Neural cell (in vitro differentiated cells): ENCODE measurements at regions not wholly inside any gene's neighbourhood (a gene's known extent, or its start where the extent isn't known, plus 50 kb on each side); places are given as distances from the start of the nearest gene placed in this dataset.

Experiments used
- H2AFZ ChIP-seq: fragments of 200-600, 300-800 bp; sonication (generic), shearing (Covaris generic); 2 replicates; pipeline ENCODE4 v1.6.0; 2014; ENCODE audit warnings: low read depth, mild to moderate bottlenecking, antibody characterized with exemption, low read length, moderate library complexity
- H3F3A ChIP-seq: fragments of 200-600 bp; shearing (Covaris generic); 2 replicates; pipeline ENCODE4 v1.6.1; 2016; ENCODE audit warnings: mild to moderate bottlenecking, moderate library complexity, mixed read lengths, antibody characterized with exemption, low read length; ENCODE audit not compliant: insufficient read depth, poor library complexity, severe bottlenecking
- H3K27ac ChIP-seq: fragments of 200-600, 300-800 bp; sonication (generic), shearing (Covaris generic); 2 replicates; pipeline ENCODE4 v1.5.1; 2014; ENCODE audit warnings: mild to moderate bottlenecking, low read length, moderate library complexity
- H3K27me3 ChIP-seq: fragments of 300-800, 200-600 bp; sonication (generic), shearing (Covaris generic); 2 replicates; pipeline ENCODE4 v1.6.0; 2014; ENCODE audit warnings: mild to moderate bottlenecking, low read depth, low read length, moderate library complexity; ENCODE audit not compliant: insufficient read depth
- H3K36me3 ChIP-seq: fragments of 300-800, 200-600 bp; sonication (generic), shearing (Covaris generic); 2 replicates; pipeline ENCODE4 v1.5.1; 2014; ENCODE audit warnings: mild to moderate bottlenecking, antibody characterized with exemption, low read length, moderate library complexity; ENCODE audit not compliant: insufficient read depth
- H3K4me2 ChIP-seq: fragments of 300-800, 200-600 bp; sonication (generic), shearing (Covaris generic); 2 replicates; pipeline ENCODE4 v1.6.0; 2014; ENCODE audit warnings: mild to moderate bottlenecking, low read length
- H3K4me3 ChIP-seq: fragments of 300-800, 200-600 bp; sonication (generic), shearing (Covaris generic); 2 replicates; pipeline ENCODE4 v1.5.1; 2014; ENCODE audit warnings: mild to moderate bottlenecking, low read length, moderate library complexity
- H3K79me2 ChIP-seq: fragments of 200-600 bp; shearing (Covaris generic); replicated peaks from 2 replicates; pipeline ENCODE4 v1.6.0; 2014; ENCODE audit warnings: mild to moderate bottlenecking, low read length, moderate library complexity; ENCODE audit not compliant: insufficient read depth
- H3K9ac ChIP-seq: fragments of 300-800, 200-600 bp; sonication (generic), shearing (Covaris generic); 2 replicates; pipeline ENCODE4 v1.6.1; 2016; ENCODE audit warnings: mild to moderate bottlenecking, low read length, mixed read lengths
- H3K9me2 ChIP-seq: fragments of 200-600 bp; shearing (Covaris generic); 2 replicates; pipeline ENCODE4 v1.6.1; 2016; ENCODE audit warnings: mild to moderate bottlenecking, low read length, mixed read lengths; ENCODE audit not compliant: insufficient read depth
- H3K9me3 ChIP-seq: fragments of 200-600, 300-800 bp; sonication (generic), shearing (Covaris generic); 2 replicates; pipeline ENCODE4 v1.6.1; 2016; ENCODE audit warnings: mild to moderate bottlenecking, mixed run types, low read length, moderate library complexity, mixed read lengths
- H4K20me1 ChIP-seq: fragments of 200-600 bp; shearing (Covaris generic); 2 replicates; pipeline ENCODE4 v1.6.1; 2016; ENCODE audit warnings: mild to moderate bottlenecking, mixed run types; ENCODE audit not compliant: insufficient read depth
- CTCF ChIP-seq: fragments of 450-650 bp; IDR thresholded peaks from 2 replicates; pipeline ENCODE4 v1.5.1; 2014; ENCODE audit warnings: antibody characterized with exemption, mild to moderate bottlenecking, moderate library complexity; ENCODE audit not compliant: poor library complexity, severe bottlenecking
- EP300 ChIP-seq: fragments of 450-650 bp; conservative IDR thresholded peaks from 2 replicates; pipeline ENCODE4 v1.6.1; 2014; ENCODE audit warnings: antibody characterized with exemption, mild to moderate bottlenecking, moderate library complexity; ENCODE audit not compliant: poor library complexity, severe bottlenecking
- EZH2 ChIP-seq: fragments of 200-600, 300-800 bp; shearing (Covaris generic), sonication (generic); IDR thresholded peaks from 2 replicates; pipeline ENCODE4 v1.6.1; 2014; ENCODE audit warnings: antibody characterized with exemption, low read length, borderline replicate concordance, mild to moderate bottlenecking; ENCODE audit not compliant: insufficient read depth, poor library complexity, severe bottlenecking
- MXI1 ChIP-seq: fragments of 450-650 bp; conservative IDR thresholded peaks from 2 replicates; pipeline ENCODE4 v1.6.1; 2014; ENCODE audit warnings: antibody characterized with exemption, mild to moderate bottlenecking; ENCODE audit not compliant: poor library complexity, severe bottlenecking
- POLR2AphosphoS5 ChIP-seq: IDR thresholded peaks from 2 replicates; pipeline ENCODE4 v1.6.1; 2012
- RAD21 ChIP-seq: fragments of 450-650 bp; conservative IDR thresholded peaks from 2 replicates; pipeline ENCODE4 v1.6.1; 2014; ENCODE audit warnings: antibody characterized with exemption, mild to moderate bottlenecking, moderate library complexity
- SMC3 ChIP-seq: fragments of 450-650 bp; conservative IDR thresholded peaks from 2 replicates; pipeline ENCODE4 v1.6.1; 2014; ENCODE audit warnings: antibody characterized with exemption, mild to moderate bottlenecking, moderate library complexity; ENCODE audit not compliant: poor library complexity
- TAF1 ChIP-seq: IDR thresholded peaks from 2 replicates; pipeline ENCODE4 v1.6.1; 2012; ENCODE audit warnings: low read depth
- TF ChIP-seq, protein P1 (sequence below): IDR thresholded peaks from 2 replicates; pipeline ENCODE4 v1.6.1; 2012; ENCODE audit warnings: borderline replicate concordance

DNA sequence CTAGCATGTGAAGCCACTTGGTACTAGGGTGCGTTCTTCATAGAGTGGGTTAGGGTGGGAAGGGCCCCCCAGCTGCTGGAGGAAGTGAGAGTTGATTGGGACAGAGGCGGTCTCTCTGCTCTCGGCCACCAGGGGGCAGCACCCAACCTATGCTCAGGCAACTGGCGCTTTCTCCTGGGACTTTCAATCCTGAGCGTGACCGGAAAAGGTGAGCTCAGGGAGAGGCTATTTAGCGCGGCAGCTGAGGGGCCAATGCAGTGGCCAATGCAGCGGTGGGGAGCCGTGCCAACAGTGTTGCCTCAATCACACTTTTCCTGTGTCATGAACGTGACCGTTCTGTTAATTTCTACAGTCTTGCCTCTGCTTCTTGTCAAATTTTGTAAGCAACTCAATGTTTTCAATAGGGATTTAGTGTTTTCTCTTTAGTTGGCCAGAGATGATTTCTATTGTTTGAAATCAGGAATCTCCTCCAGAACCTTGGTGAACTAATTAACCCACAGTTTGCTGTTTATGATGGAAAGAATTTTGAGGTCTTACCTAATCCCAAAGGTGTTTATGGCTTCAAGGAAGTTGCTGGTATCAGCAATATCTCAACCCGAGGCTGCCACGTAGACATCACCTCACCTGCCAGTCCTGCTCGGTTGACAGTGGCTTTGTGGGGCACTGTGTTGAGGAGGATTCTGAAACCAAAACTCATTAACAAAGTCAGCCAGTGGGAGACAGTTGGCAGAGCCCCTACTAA, 67.9 kb upstream of the PDZD8 start:
- Histone ChIP-seq H4K20me1 (no peaks in the 10 kb centered on the region), H3K27ac (no peak overlapping the region), H3K4me3 (no peak overlapping the region), H3K9ac (no peak overlapping the region), H3K9me3 (no peaks in the 10 kb centered on the region), H3K36me3 (no peaks in the 10 kb centered on the region), H3F3A (no peaks in the 10 kb centered on the region), H3K79me2 (no peaks in the 10 kb centered on the region), H2AFZ (no peak overlapping the region), H3K9me2 (no peaks in the 10 kb centered on the region), H3K4me2 (no peak overlapping the region), H3K27me3 (no peaks in the 10 kb centered on the region)
- TF ChIP-seq, protein P1, sequence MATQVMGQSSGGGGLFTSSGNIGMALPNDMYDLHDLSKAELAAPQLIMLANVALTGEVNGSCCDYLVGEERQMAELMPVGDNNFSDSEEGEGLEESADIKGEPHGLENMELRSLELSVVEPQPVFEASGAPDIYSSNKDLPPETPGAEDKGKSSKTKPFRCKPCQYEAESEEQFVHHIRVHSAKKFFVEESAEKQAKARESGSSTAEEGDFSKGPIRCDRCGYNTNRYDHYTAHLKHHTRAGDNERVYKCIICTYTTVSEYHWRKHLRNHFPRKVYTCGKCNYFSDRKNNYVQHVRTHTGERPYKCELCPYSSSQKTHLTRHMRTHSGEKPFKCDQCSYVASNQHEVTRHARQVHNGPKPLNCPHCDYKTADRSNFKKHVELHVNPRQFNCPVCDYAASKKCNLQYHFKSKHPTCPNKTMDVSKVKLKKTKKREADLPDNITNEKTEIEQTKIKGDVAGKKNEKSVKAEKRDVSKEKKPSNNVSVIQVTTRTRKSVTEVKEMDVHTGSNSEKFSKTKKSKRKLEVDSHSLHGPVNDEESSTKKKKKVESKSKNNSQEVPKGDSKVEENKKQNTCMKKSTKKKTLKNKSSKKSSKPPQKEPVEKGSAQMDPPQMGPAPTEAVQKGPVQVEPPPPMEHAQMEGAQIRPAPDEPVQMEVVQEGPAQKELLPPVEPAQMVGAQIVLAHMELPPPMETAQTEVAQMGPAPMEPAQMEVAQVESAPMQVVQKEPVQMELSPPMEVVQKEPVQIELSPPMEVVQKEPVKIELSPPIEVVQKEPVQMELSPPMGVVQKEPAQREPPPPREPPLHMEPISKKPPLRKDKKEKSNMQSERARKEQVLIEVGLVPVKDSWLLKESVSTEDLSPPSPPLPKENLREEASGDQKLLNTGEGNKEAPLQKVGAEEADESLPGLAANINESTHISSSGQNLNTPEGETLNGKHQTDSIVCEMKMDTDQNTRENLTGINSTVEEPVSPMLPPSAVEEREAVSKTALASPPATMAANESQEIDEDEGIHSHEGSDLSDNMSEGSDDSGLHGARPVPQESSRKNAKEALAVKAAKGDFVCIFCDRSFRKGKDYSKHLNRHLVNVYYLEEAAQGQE = no peak
- TF ChIP-seq CTCF = peak; percentile 64
- peak; percentile 42 for TF ChIP-seq SMC3
- TF ChIP-seq RAD21 = peak; percentile 42
- no peak for TF ChIP-seq MXI1

DNA sequence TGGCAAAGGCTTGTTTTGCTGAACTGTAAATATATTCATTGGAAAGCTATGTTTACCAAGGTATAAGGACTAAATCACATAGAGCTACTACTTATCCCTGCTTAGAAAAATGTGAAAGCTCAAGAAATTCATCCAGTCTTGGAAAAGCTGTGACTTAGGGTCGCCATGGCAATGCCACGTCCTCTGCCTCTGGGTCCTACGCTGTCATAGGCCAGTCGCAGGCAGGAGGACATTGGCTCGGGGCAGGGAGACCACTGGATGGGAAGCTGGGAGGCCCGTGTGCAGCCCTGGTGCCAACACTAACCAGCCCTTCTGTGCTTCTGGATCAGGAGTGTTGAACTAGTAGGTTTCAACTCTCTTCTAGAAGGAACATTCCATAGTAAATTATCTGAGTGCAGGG, 67.3 kb upstream of the PDZD8 start:
- no peaks in the 10 kb centered on the region for H3K27me3 ChIP-seq
- H3K9me2 ChIP-seq = no peaks in the 10 kb centered on the region
- no peaks in the 10 kb centered on the region for H4K20me1 ChIP-seq
- H3K79me2 ChIP-seq = no peaks in the 10 kb centered on the region
- H3F3A ChIP-seq = no peaks in the 10 kb centered on the region
- no peak overlapping the region for H3K9ac ChIP-seq
- H3K4me2 ChIP-seq = no peak overlapping the region
- no peak overlapping the region for H2AFZ ChIP-seq
- H3K4me3 ChIP-seq = no peak overlapping the region
- H3K36me3 ChIP-seq = no peaks in the 10 kb centered on the region
- H3K9me3 ChIP-seq = no peaks in the 10 kb centered on the region
- TF ChIP-seq EZH2 (no peak), POLR2AphosphoS5 (no peak), MXI1 (no peak), SMC3 (no peak), RAD21 (no peak), TAF1 (no peak), EP300 (no peak), CTCF (no peak)
- TF ChIP-seq, protein P1 = no peak
- no peak overlapping the region for H3K27ac ChIP-seq
